Peyer's patch (tissue), 4 donors: ENCODE measurements at regions not wholly inside any gene's neighbourhood (a gene's known extent, or its start where the extent isn't known, plus 50 kb on each side); places are given as distances from the start of the nearest gene placed in this dataset.

Experiments used
- DNase-seq, 3 donors: peaks; one replicate each; pipeline ENCODE4 v3.0.0-alpha.2; 2017 to 2019
- H3K27ac ChIP-seq, 4 donors: fragments of 200-600 bp; sonication (generic); one replicate each; pipeline ENCODE4 v1.5.1; 2016 to 2019
- H3K27me3 ChIP-seq, 2 donors: fragments of 200-600 bp; sonication (generic); one replicate each; pipeline ENCODE4 v1.5.1; 2019
- H3K36me3 ChIP-seq, 3 donors: fragments of 200-600 bp; sonication (generic); one replicate each; pipeline ENCODE4 v1.5.1; 2016 to 2019
- H3K4me1 ChIP-seq, 4 donors: fragments of 200-600 bp; sonication (generic); one replicate each; pipeline ENCODE4 v1.5.1; 2016 to 2019
- H3K4me3 ChIP-seq, 4 donors: fragments of 200-600 bp; sonication (generic); 1 replicate in 3 of 4; 2 replicates in 1 of 4; pipeline ENCODE4 v1.5.1; 2016 to 2019; ENCODE audit warnings: mild to moderate bottlenecking in 1 of 4
- H3K9me3 ChIP-seq, 4 donors: fragments of 200-600 bp; sonication (generic); one replicate each; pipeline ENCODE4 v1.5.1; 2016 to 2019; ENCODE audit warnings: mild to moderate bottlenecking in 1 of 4
- CTCF ChIP-seq, 6 experiments: fragments of 450-650 bp in 4 of 6; fragments of 200-600 bp in 2 of 6; sonication (generic) in 1 of 6; IDR thresholded peaks; one replicate each; pipeline ENCODE4 v1.5.1; 2017 to 2019; ENCODE audit warnings: antibody characterized with exemption in 6 of 6, mild to moderate bottlenecking in 3 of 6, moderate library complexity in 1 of 6
- POLR2A ChIP-seq, 2 donors: fragments of 450-650 bp; IDR thresholded peaks; one replicate each; pipeline ENCODE4 v1.5.1; 2017; ENCODE audit warnings: antibody characterized with exemption in 2 of 2, mild to moderate bottlenecking in 2 of 2, moderate library complexity in 2 of 2

DNA sequence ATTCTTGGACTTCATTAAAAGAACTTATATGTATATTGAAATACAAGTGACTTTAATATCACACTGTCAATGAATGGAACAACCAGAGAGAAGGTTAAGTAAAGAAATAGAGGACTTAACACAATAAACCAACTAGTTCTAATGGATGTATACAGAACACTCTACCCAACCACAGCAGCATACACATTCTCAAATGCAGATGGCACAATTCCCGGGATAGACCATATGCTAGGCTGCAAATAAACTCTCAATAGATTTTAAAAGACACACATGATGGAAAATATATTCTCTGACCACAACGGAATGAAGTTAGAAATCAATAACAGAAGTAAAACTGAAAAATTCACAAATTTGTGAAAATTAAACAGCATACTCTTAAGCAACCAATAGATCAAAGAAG is 214.3 kb upstream of the LINGO1 start:
- Histone ChIP-seq H3K36me3 (no peaks in the 10 kb centered on the region), H3K9me3 (peaks cover 0 to 6% (median 0%) of the 10 kb centered on the region in 4 donors), H3K4me3 (no peak overlapping the region), H3K27ac (no peak overlapping the region), H3K4me1 (no peaks in the 10 kb centered on the region), H3K27me3 (no peaks in the 10 kb centered on the region)
- TF ChIP-seq POLR2A (IDR thresholded peaks at IDR 0.05) (no peak), CTCF (IDR thresholded peaks at IDR 0.05) (no peak)
- no peak for DNase-seq

- no peak for DNase-seq
- no peak overlapping the region for H3K27ac ChIP-seq
- H3K27me3 ChIP-seq = no peaks in the 10 kb centered on the region
- H3K4me1 ChIP-seq = no peaks in the 10 kb centered on the region
- no peak for TF ChIP-seq CTCF (IDR thresholded peaks at IDR 0.05)
- no peak for TF ChIP-seq POLR2A (IDR thresholded peaks at IDR 0.05)
- no peak overlapping the region for H3K4me3 ChIP-seq
- peaks cover 0 to 6% (median 0%) of the 10 kb centered on the region in 4 donors for H3K9me3 ChIP-seq
- H3K36me3 ChIP-seq = no peaks in the 10 kb centered on the region
Measured at GRCh38 chr15:77846360-77846759, 213.6 kb upstream of the LINGO1 start.

GRCh38 chr15:77844798-77845446 is 212.2 kb upstream of the LINGO1 start:
- peak in 1 of 3 donors; percentile 4 for DNase-seq
- H3K27me3 ChIP-seq = no peaks in the 10 kb centered on the region
- no peak overlapping the region for H3K4me3 ChIP-seq
- no peak for TF ChIP-seq CTCF (IDR thresholded peaks at IDR 0.05)
- TF ChIP-seq POLR2A (IDR thresholded peaks at IDR 0.05) = no peak
- H3K4me1 ChIP-seq = no peaks in the 10 kb centered on the region
- peaks cover 0 to 6% (median 0%) of the 10 kb centered on the region in 4 donors for H3K9me3 ChIP-seq
- H3K27ac ChIP-seq = no peak overlapping the region
- no peaks in the 10 kb centered on the region for H3K36me3 ChIP-seq

- peaks cover 0 to 6% (median 0%) of the 10 kb centered on the region in 4 donors for H3K9me3 ChIP-seq
- H3K36me3 ChIP-seq = no peaks in the 10 kb centered on the region
- TF ChIP-seq CTCF (IDR thresholded peaks at IDR 0.05) (no peak), POLR2A (IDR thresholded peaks at IDR 0.05) (no peak)
- no peaks in the 10 kb centered on the region for H3K4me1 ChIP-seq
- H3K27ac ChIP-seq = no peak overlapping the region
- H3K4me3 ChIP-seq = no peak overlapping the region
- no peak for DNase-seq
- H3K27me3 ChIP-seq = no peaks in the 10 kb centered on the region
Measured at GRCh38 chr15:77843546-77843945, 210.8 kb upstream of the LINGO1 start.

DNA sequence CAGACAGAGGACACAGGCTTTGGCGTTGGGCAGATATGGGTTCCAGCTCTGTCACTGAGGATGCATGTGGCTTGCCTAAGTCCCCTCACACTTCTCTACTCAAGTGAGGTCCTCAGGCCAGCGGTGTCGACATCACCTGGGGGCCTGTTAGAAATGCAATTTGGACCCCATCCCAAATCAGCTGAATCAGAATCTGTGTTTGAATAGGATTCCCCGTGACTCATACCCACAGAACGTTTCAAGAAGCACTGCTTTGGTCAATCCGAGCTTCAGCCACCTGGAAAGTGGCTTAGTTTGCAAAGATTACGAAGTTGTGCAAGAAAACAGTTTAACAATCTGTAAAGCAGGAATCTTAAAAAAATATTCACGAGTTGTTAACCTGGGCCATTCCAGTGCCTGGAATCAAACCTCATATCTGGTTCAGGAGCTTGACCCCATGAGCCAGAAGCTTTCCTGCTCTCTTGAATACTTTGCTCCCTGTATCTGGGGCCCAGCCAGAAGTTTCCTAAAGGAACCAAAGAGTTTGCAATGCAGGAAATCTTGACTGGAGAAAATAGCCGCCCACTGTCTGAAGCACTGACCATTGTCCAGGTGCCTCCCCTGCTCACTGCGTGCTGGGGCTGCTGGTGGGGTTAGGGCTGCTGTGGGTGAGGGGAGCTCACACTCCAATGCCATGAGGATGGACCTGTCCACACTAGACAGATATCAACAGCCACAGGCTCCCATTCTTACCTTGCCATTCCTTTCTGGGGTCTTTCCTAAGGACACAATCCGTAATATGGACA is 208.5 kb upstream of the LINGO1 start:
- peak in 1 of 3 donors; percentile 14 for DNase-seq
- H3K36me3 ChIP-seq = no peaks in the 10 kb centered on the region
- TF ChIP-seq CTCF (IDR thresholded peaks at IDR 0.05) (no peak), POLR2A (IDR thresholded peaks at IDR 0.05) (no peak)
- no peaks in the 10 kb centered on the region for H3K27me3 ChIP-seq
- peaks cover 0 to 6% (median 0%) of the 10 kb centered on the region in 4 donors for H3K9me3 ChIP-seq
- H3K27ac ChIP-seq = no peak overlapping the region
- H3K4me3 ChIP-seq = no peak overlapping the region
- H3K4me1 ChIP-seq = no peaks in the 10 kb centered on the region
